Aorta (tissue), 5 donors: ENCODE measurements at regions not wholly inside any gene's neighbourhood (a gene's known extent, or its start where the extent isn't known, plus 50 kb on each side); places are given as distances from the start of the nearest gene placed in this dataset.
A peak's percentile ranks its signal among the peaks of the same experiment; 100 is the strongest.

Experiments
- ATAC-seq: fragments of 200-7000 bp; cut with Tn5 transposase; one replicate; pipeline ENCODE4 v1.9.1; 2022; ENCODE audit warnings: moderate library complexity; ENCODE audit not compliant: low FRiP score
- DNase-seq, 2 donors: peaks; one replicate each; pipeline ENCODE4 v3.0.0-alpha.2; 2020
- H3K27ac ChIP-seq, 2 donors: one replicate each; pipeline ENCODE4 v1.5.1; 2013; ENCODE audit warnings: low read length in 2 of 2, mild to moderate bottlenecking in 2 of 2, moderate library complexity in 2 of 2, control low read depth in 1 of 2, inconsistent platforms in 1 of 2, low read depth in 1 of 2
- H3K27me3 ChIP-seq, 2 donors: one replicate each; pipeline ENCODE4 v1.6.1; 2013; ENCODE audit warnings: control low read depth in 1 of 2, low read length in 1 of 2, mild to moderate bottlenecking in 1 of 2, moderate library complexity in 1 of 2; ENCODE audit not compliant: insufficient read depth in 2 of 2, control insufficient read depth in 1 of 2
- H3K36me3 ChIP-seq, 2 donors: one replicate each; pipeline ENCODE4 v1.6.1; 2013; ENCODE audit warnings: control low read depth in 1 of 2, low read length in 1 of 2, mild to moderate bottlenecking in 1 of 2; ENCODE audit not compliant: insufficient read depth in 2 of 2, control insufficient read depth in 1 of 2
- H3K4me1 ChIP-seq, 2 donors: one replicate each; pipeline ENCODE4 v1.6.1; 2013; ENCODE audit warnings: low read length in 2 of 2, control low read depth in 1 of 2, mild to moderate bottlenecking in 1 of 2, moderate library complexity in 1 of 2; ENCODE audit not compliant: insufficient read depth in 2 of 2, control insufficient read depth in 1 of 2
- H3K4me3 ChIP-seq, 2 donors: one replicate each; pipeline ENCODE4 v1.5.1; 2013; ENCODE audit warnings: low read length in 2 of 2, control low read depth in 1 of 2, mild to moderate bottlenecking in 1 of 2
- H3K9me3 ChIP-seq: one replicate; pipeline ENCODE4 v1.6.1; 2013; ENCODE audit warnings: mild to moderate bottlenecking, low read length; ENCODE audit not compliant: control insufficient read depth
- whole genome bisulfite sequencing, 2 donors: extraction: QIAGEN DNeasy Blood & Tissue Kit; methylation state at CpG; one replicate each; pipeline ENCODE4 v1.1.7; 2013; 5-methylcytosine and 5-hydroxymethylcytosine counted together
- intact Hi-C, 2 donors: fragments of 100-400 bp; cut with DNase I; formaldehyde crosslinking; loops; one replicate each; pipeline versions ENCODE4 v1.14.2 to v1.15.0; 2022
- donor health status: healthy with polysubstance abuse.
- donor health status: Bipolar disorder and iron deficiency.
- donor health status: DM: no; HTN: no; CAD: no.
- donor health status: DM: no; HTN: no; CAD: no.
- donor health status: DM: yes; HTN: yes; CAD: no.

DNA sequence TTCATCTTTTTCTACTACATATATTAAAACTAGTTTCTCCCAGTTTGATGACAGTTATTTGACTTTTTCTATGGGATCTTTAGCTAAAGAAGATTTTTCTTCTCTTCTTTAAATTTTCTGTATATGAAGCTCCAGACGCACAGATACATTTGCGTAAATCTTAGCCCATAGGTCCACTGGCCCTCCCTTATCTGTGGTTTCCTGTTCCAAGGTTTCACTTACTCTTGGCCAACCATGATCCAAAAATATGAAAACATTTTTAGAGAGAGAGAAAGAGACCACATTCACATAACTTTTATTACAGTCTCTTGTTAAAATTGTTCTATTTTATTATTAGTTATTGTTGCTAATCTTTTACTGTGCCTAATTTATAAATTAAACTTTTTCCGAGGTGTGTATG, 270.2 kb upstream of the DAPK1 start:
- H3K27ac ChIP-seq, result no peak overlapping the region
- no peak for DNase-seq
- 17 to 19% methylated on average over 3 of the region's 3 CpGs for WGBS, 2 donors
- no peak for ATAC-seq
- H3K27me3 ChIP-seq, result no peaks in the 10 kb centered on the region
- no peaks in the 10 kb centered on the region for H3K4me1 ChIP-seq
- intact Hi-C loops, result no loop called here
- H3K36me3 ChIP-seq, result no peaks in the 10 kb centered on the region
- H3K4me3 ChIP-seq, result no peak overlapping the region
- H3K9me3 ChIP-seq, result no peaks in the 10 kb centered on the region

DNA sequence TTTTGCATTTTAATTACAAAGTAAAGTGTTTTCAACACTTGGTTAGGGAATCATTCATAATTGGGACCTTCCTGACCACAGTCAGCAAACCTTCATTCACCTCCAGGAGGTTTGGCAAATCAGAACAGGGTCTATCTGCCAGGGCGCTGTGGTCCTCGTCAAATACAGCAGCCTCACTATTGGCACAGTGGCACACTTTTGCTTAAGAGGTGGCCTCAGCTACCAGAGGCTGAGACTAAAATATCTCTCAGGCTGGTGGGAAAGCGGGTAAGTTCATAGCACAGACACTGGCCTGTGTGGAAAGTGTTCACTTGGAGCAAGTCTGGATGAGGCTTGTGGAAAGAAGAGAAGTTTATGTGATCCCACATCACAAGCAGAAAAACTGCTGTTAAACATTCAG, 268.6 kb upstream of the DAPK1 start:
- 42 to 48% methylated on average over 3 of the region's 3 CpGs for WGBS, 2 donors
- Histone ChIP-seq H3K9me3 (no peaks in the 10 kb centered on the region), H3K36me3 (no peaks in the 10 kb centered on the region), H3K27me3 (no peaks in the 10 kb centered on the region), H3K27ac (peak overlapping the region in 1 of 2 donors; percentile 6), H3K4me3 (no peak overlapping the region), H3K4me1 (no peaks in the 10 kb centered on the region)
- intact Hi-C loops, result no loop called here
- ATAC-seq (no peak), DNase-seq (no peak)

DNA sequence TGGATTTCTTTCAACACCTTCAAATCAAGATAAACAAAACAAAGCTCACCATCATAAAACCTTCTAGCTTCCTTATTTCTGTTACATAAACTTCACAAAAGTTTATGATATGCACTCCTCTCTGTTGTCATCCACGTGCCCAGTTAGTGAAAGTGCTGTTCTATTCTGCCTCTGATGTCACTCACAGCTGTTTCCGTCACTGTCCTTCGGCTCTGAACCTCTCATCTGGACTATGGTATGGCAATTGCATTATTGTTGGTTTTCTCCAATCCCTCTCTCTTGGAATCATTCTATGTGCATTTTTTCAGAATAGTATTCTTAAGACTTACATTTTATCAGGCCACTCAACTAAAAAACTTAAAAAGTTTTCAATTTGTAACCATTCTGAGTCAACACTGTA, 264.2 kb upstream of the DAPK1 start:
- ATAC-seq, result no peak
- Histone ChIP-seq H3K9me3 (no peaks in the 10 kb centered on the region), H3K36me3 (no peaks in the 10 kb centered on the region), H3K4me1 (peaks cover 0 to 3% of the 10 kb centered on the region in 2 donors), H3K4me3 (no peak overlapping the region), H3K27me3 (no peaks in the 10 kb centered on the region), H3K27ac (no peak overlapping the region)
- DNase-seq, result no peak
- WGBS, 2 donors, result 93% methylated on average over 3 of the region's 3 CpGs
- intact Hi-C loops, result no loop called here

DNA sequence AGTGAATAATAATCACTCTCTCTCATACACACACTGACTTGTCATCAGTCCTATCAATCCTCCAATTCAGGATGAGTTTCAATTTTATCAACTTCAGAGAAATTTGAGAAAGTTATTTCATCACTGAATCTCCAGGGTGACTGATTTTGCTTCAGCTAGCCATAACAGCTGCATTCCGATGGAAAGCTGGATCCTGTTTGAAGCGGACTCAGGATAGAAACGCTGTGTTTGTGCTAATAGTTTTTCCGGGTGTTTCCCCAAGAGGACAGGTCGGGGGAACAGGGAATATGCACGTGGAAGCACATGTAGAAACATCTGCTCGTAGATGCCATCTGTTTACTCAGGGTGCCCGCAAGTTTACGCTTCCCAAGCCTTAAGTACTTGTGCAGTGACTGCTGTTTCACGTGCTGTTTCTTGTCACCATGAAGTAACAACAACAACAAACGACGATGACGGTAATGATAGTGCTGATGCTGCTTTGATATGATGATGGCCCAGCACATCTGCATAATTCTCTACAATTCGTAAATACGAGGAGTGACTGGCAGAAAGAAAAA, 263.7 kb upstream of the DAPK1 start:
- DNase-seq (no peak), ATAC-seq (no peak)
- Histone ChIP-seq H3K4me1 (peaks cover under 1 to 3% of the 10 kb centered on the region in 2 donors), H3K27ac (no peak overlapping the region), H3K9me3 (no peaks in the 10 kb centered on the region), H3K4me3 (no peak overlapping the region), H3K36me3 (no peaks in the 10 kb centered on the region), H3K27me3 (no peaks in the 10 kb centered on the region)
- 84 to 87% methylated on average over 15 of the region's 15 CpGs for WGBS, 2 donors
- intact Hi-C loops, result no loop called here

DNA sequence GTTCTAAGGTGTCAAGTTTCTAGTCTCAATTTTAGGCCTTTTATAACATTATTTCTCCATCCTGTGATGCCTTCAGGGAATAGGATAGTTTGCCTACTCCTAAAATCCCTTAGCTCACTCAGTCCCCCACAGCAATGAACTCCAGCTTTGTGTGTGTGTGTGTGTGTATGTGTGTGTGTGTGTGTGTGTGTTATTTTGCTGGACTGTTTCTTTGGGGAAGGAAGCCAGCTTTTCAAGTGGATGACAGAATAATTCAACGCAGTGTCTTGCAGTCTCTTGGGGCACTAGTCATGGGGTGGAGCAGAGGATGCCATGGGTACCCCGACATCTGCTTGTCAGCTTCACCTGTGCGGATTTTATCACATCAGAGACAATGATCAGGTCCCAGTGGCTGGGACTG, 262.8 kb upstream of the DAPK1 start:
- Histone ChIP-seq H3K27ac (no peak overlapping the region), H3K9me3 (no peaks in the 10 kb centered on the region), H3K4me1 (peaks cover 3 to 6% of the 10 kb centered on the region in 2 donors), H3K4me3 (no peak overlapping the region), H3K36me3 (no peaks in the 10 kb centered on the region), H3K27me3 (no peaks in the 10 kb centered on the region)
- 85 to 87% methylated on average over 3 of the region's 3 CpGs for WGBS, 2 donors
- ATAC-seq (no peak), DNase-seq (no peak)
- intact Hi-C loops, result no loop called here

DNA sequence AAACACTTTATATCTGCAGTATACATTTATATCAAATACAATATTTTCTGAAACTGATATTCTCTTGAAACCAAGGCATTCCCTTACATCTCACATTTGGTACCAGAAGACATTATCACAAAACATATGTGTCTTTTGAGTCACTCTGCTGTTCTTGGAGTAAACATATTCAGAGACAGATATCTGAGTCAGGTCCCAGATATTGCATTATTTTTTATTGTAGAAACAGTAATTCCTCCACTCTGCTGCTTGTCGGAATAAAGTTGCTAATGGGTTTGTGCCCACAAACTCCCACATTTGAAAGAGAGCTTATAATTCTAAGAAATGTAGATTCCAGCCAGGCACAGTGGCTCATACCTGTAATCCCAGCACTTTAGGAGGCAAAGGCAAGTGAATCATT, 261.1 kb upstream of the DAPK1 start:
- ATAC-seq (no peak), DNase-seq (no peak)
- intact Hi-C loops, result no loop called here
- WGBS, 2 donors, result 7 to 10% methylated on average over 1 of the region's 1 CpG
- no peaks in the 10 kb centered on the region for H3K9me3 ChIP-seq
- H3K4me1 ChIP-seq, result peaks cover 3 to 6% of the 10 kb centered on the region in 2 donors
- no peak overlapping the region for H3K27ac ChIP-seq
- no peaks in the 10 kb centered on the region for H3K36me3 ChIP-seq
- H3K27me3 ChIP-seq, result no peaks in the 10 kb centered on the region
- H3K4me3 ChIP-seq, result no peak overlapping the region

DNA sequence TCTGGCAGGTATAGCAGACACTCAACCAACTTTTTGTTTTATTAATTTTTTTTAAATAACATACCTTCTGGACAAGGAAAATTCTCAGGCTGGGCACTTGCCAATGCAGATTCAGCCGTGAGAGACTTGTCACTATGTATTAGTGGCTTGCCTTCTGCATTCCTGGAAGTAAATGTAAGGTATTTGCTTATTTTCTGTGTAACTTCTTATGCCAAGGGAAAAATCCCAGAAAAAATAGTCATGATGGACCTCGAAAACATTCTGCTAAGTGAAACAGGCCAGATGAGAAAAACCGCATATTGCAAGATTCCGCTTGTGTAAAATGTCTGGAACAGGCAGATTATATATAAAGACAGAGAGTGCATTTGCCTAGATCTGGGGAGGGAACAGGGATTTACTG, 260.3 kb upstream of the DAPK1 start:
- no peak for DNase-seq
- peaks cover 3 to 6% of the 10 kb centered on the region in 2 donors for H3K4me1 ChIP-seq
- no peaks in the 10 kb centered on the region for H3K36me3 ChIP-seq
- no peak overlapping the region for H3K4me3 ChIP-seq
- no peak for ATAC-seq
- H3K9me3 ChIP-seq, result no peaks in the 10 kb centered on the region
- no peaks in the 10 kb centered on the region for H3K27me3 ChIP-seq
- intact Hi-C loops, result no loop called here
- 3% methylated on average over 4 of the region's 4 CpGs for WGBS, 2 donors
- no peak overlapping the region for H3K27ac ChIP-seq

DNA sequence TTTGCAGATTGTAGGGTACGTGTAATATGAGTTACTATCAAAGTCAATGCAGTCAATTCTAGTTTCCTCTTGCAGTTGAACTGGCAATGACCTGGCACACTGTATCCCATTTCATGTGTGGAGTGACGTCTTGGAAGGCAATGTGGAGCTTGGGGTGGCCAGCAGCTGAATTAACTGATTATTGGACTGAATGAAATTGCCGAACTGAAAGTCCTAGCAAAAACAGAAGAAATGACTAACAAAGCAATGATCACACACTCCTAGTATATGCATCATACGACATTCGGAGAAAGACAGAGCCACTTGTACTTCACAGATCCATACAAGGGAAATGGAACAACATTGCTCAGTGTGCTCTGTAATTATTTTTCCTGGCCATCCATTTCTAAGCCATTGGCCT, 259.1 kb upstream of the DAPK1 start:
- Histone ChIP-seq H3K4me1 (peaks cover 3 to 6% of the 10 kb centered on the region in 2 donors), H3K4me3 (no peak overlapping the region), H3K27me3 (no peaks in the 10 kb centered on the region), H3K36me3 (no peaks in the 10 kb centered on the region), H3K27ac (no peak overlapping the region), H3K9me3 (no peaks in the 10 kb centered on the region)
- intact Hi-C loops, result no loop called here
- ATAC-seq (peak; percentile 69), DNase-seq (no peak)
- 3 to 9% methylated on average over 5 of the region's 5 CpGs for WGBS, 2 donors

DNA sequence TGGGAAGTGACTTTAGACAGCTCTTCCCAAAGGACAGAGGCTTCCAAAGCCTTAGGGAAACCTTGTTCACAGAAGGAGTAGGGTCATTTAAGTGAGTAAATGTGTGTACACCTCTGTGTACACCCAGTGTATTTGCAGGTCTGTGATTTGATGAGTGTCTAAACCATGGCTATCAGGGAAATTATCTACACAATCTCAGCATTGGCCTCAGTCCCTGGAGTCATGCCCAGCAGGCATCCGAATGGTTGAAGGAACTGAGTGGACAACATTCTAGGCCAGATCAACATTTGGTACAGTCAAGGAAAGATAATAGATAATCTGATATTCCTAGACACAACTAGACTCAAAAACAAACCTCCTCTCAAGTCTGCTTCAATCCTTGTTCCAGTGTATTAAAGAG, 258.4 kb upstream of the DAPK1 start:
- WGBS, 2 donors, result 4 to 20% methylated on average over 1 of the region's 1 CpG

More for the DNA sequence above, 258.4 kb upstream of the DAPK1 start:
- ATAC-seq (no peak), DNase-seq (no peak)
- no peaks in the 10 kb centered on the region for H3K9me3 ChIP-seq
- H3K36me3 ChIP-seq, result no peaks in the 10 kb centered on the region
- no peaks in the 10 kb centered on the region for H3K27me3 ChIP-seq
- intact Hi-C loops, result no loop called here
- peaks cover 3 to 6% of the 10 kb centered on the region in 2 donors for H3K4me1 ChIP-seq
- H3K4me3 ChIP-seq, result no peak overlapping the region
- no peak overlapping the region for H3K27ac ChIP-seq
